Common myeloid progenitor, CD34-positive (primary cell): ENCODE measurements at regions not wholly inside any gene's neighbourhood (a gene's known extent, or its start where the extent isn't known, plus 50 kb on each side); places are given as distances from the start of the nearest gene placed in this dataset.
A peak's percentile ranks its signal among the peaks of the same experiment; 100 is the strongest.

Experiments
- CTCF ChIA-PET: fragments of 350-600 bp; sonication (Branson Sonifier 250); formaldehyde crosslinking; loops from one replicate; lab custom pipeline; 2021; ENCODE audit warnings: antibody characterized with exemption; lab: Charles Lee
- POLR2A ChIA-PET: fragments of 350-600 bp; sonication (Branson Sonifier 250); formaldehyde crosslinking; loops from one replicate; lab custom pipeline; 2021; ENCODE audit warnings: antibody characterized with exemption; lab: Charles Lee
- DNase-seq, 3 donors: peaks; one replicate each; pipeline versions ENCODE4 v3.0.0 to v3.0.0-alpha.2; 2013
- H3K27ac ChIP-seq, 2 experiments: 1 replicate in 1 of 2; 2 replicates in 1 of 2; pipeline ENCODE4 v1.7.0; 2013; ENCODE audit warnings: inconsistent platforms in 2 of 2, low read length in 2 of 2, mild to moderate bottlenecking in 2 of 2, low read depth in 1 of 2, moderate library complexity in 1 of 2; ENCODE audit not compliant: severe bottlenecking in 2 of 2, insufficient read depth in 1 of 2, poor library complexity in 1 of 2
- H3K27me3 ChIP-seq, 5 experiments: replicated peaks in 2 of 5; 1 replicate in 3 of 5; 2 replicates in 2 of 5; pipeline versions ENCODE4 v1.6.1 to v1.7.0; 2013; ENCODE audit warnings: low read length in 4 of 5, mild to moderate bottlenecking in 2 of 5, moderate library complexity in 2 of 5, inconsistent platforms in 1 of 5; ENCODE audit not compliant: insufficient read depth in 5 of 5, control insufficient read depth in 4 of 5
- H3K36me3 ChIP-seq, 4 experiments: 1 replicate in 2 of 4; 2 replicates in 2 of 4; pipeline versions ENCODE4 v1.6.1 to v1.7.0; 2013; ENCODE audit warnings: low read length in 3 of 4, control low read depth in 1 of 4, mild to moderate bottlenecking in 1 of 4; ENCODE audit not compliant: control insufficient read depth in 4 of 4, insufficient read depth in 4 of 4
- H3K4me1 ChIP-seq, 4 experiments: 1 replicate in 3 of 4; 2 replicates in 1 of 4; pipeline versions ENCODE4 v1.6.1 to v1.7.1; 2013; ENCODE audit warnings: low read length in 3 of 4, mild to moderate bottlenecking in 3 of 4, control low read depth in 1 of 4, inconsistent platforms in 1 of 4, moderate library complexity in 1 of 4; ENCODE audit not compliant: control insufficient read depth in 4 of 4, insufficient read depth in 4 of 4; ENCODE audit errors: control extremely low read depth in 1 of 4
- H3K4me3 ChIP-seq, 7 experiments: 1 replicate in 4 of 7; 2 replicates in 3 of 7; pipeline versions ENCODE4 v1.5.1 to v1.7.0; 2013; ENCODE audit warnings: mild to moderate bottlenecking in 7 of 7, low read length in 6 of 7, moderate library complexity in 6 of 7, inconsistent platforms in 2 of 7, low read depth in 2 of 7, control low read depth in 1 of 7; ENCODE audit not compliant: insufficient read depth in 4 of 7, control insufficient read depth in 1 of 7; ENCODE audit errors: extremely low read depth in 1 of 7
- H3K9me3 ChIP-seq, 5 experiments: 1 replicate in 4 of 5; 2 replicates in 1 of 5; pipeline versions ENCODE4 v1.6.1 to v1.7.1; 2013; ENCODE audit warnings: low read length in 4 of 5, mild to moderate bottlenecking in 2 of 5, inconsistent platforms in 1 of 5, low read depth in 1 of 5, moderate library complexity in 1 of 5; ENCODE audit not compliant: control insufficient read depth in 4 of 5, insufficient read depth in 2 of 5; ENCODE audit errors: control extremely low read depth in 1 of 5
- WGBS: methylation state at CpG from one replicate; pipeline ENCODE4 v1.1.5; 2013; ENCODE audit not compliant: insufficient coverage; 5-methylcytosine and 5-hydroxymethylcytosine counted together

- no peak for DNase-seq
- WGBS, result 97% methylated on average over 3 of the region's 4 CpGs
- Histone ChIP-seq H3K27me3 (no peaks in the 10 kb centered on the region), H3K4me3 (no peak overlapping the region), H3K36me3 (no peaks in the 10 kb centered on the region), H3K27ac (no peak overlapping the region), H3K9me3 (peaks cover 0 to 10% (median 8%) of the 10 kb centered on the region in 5 experiments), H3K4me1 (no peaks in the 10 kb centered on the region)
- CTCF ChIA-PET, result no interaction called here
- POLR2A ChIA-PET, result interaction anchor here (0.6 kb wide), 1 partner anchor 63 kb away, joined by 8 read pairs; no protein-coding TSS in a partner anchor
Measured at GRCh38 chr2:215850380-215850779, 163.0 kb downstream of the MREG start.

DNA sequence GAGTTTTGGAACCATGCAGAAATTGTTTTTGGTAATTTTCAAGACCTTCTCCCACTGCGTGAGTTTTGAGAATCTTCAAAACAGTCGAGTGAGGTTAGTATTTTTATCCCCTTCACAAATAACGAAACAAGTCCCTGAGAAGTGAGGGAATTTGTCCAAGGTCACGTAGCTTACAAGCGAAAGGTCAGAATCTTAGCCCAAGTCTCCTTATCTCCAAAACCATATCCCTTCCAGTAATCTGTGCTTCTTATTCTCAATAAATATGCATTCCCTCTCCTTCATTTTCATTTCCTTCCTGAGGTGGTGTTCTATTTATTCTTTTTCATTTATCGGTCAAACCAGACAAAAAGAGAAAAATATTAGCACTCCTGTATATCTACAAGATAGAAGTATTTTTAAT, 163.6 kb downstream of the MREG start:
- H3K36me3 ChIP-seq, result no peaks in the 10 kb centered on the region
- H3K27ac ChIP-seq, result no peak overlapping the region
- POLR2A ChIA-PET, result interaction anchor here (0.6 kb wide), 1 partner anchor 64 kb away, joined by 8 read pairs; no protein-coding TSS in a partner anchor
- H3K4me3 ChIP-seq, result no peak overlapping the region
- no peak for DNase-seq
- H3K27me3 ChIP-seq, result no peaks in the 10 kb centered on the region
- H3K4me1 ChIP-seq, result no peaks in the 10 kb centered on the region
- CTCF ChIA-PET, result no interaction called here
- WGBS, result 100% methylated on average over 3 of the region's 6 CpGs
- peaks cover 0 to 10% (median 8%) of the 10 kb centered on the region in 5 experiments for H3K9me3 ChIP-seq

GRCh38 chr2:215848698-215849097, 164.7 kb downstream of the MREG start:
- CTCF ChIA-PET, result no interaction called here
- POLR2A ChIA-PET, result no interaction called here
- Histone ChIP-seq H3K9me3 (peaks cover 0 to 9% (median 2%) of the 10 kb centered on the region in 5 experiments), H3K27ac (no peak overlapping the region), H3K27me3 (no peaks in the 10 kb centered on the region), H3K36me3 (no peaks in the 10 kb centered on the region), H3K4me1 (no peaks in the 10 kb centered on the region), H3K4me3 (no peak overlapping the region)
- WGBS, result 86% methylated on average over 1 of the region's 2 CpGs
- no peak for DNase-seq

DNA sequence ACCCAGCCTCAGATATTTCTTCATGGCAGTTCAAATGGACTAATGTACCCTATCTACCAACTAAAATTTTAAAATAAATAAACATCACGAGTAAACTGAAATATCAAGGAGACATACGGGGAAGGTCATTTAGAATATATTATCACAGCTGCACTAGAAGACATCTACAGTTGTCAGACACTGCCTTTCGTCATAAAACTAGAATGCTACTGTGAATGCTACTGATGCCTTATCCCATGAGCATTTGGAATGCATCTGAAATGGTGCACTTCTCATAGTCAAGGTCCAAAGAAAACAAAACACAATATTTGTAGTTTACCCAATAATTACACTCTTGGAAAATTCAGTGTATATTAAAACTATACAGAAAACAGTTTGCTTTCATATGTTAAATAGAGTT, 165.2 kb downstream of the MREG start:
- H3K36me3 ChIP-seq, result no peaks in the 10 kb centered on the region
- no peaks in the 10 kb centered on the region for H3K27me3 ChIP-seq
- no CpG with 5 or more reads among the region's 3 CpGs for WGBS
- no peak overlapping the region for H3K27ac ChIP-seq
- ChIA-PET POLR2A (no interaction called here), CTCF (no interaction called here)
- H3K4me1 ChIP-seq, result no peaks in the 10 kb centered on the region
- peaks cover 0 to 6% (median 2%) of the 10 kb centered on the region in 5 experiments for H3K9me3 ChIP-seq
- DNase-seq, result no peak
- H3K4me3 ChIP-seq, result no peak overlapping the region

GRCh38 chr2:215847718-215848117, 165.6 kb downstream of the MREG start:
- Histone ChIP-seq H3K27me3 (no peaks in the 10 kb centered on the region), H3K4me3 (no peak overlapping the region), H3K36me3 (no peaks in the 10 kb centered on the region), H3K27ac (no peak overlapping the region), H3K9me3 (peaks cover 0 to 6% (median 2%) of the 10 kb centered on the region in 5 experiments), H3K4me1 (no peaks in the 10 kb centered on the region)
- POLR2A ChIA-PET, result no interaction called here
- DNase-seq, result peak in 1 of 3 donors; percentile 4
- CTCF ChIA-PET, result no interaction called here
- WGBS, result 60% methylated on average over 5 of the region's 6 CpGs

GRCh38 chr2:215847056-215847455, 166.3 kb downstream of the MREG start:
- H3K27ac ChIP-seq, result no peak overlapping the region
- no peak for DNase-seq
- H3K36me3 ChIP-seq, result no peaks in the 10 kb centered on the region
- no peak overlapping the region for H3K4me3 ChIP-seq
- 100% methylated on average over 3 of the region's 3 CpGs for WGBS
- peaks cover 0 to 6% (median 2%) of the 10 kb centered on the region in 5 experiments for H3K9me3 ChIP-seq
- no peaks in the 10 kb centered on the region for H3K27me3 ChIP-seq
- CTCF ChIA-PET, result no interaction called here
- no peaks in the 10 kb centered on the region for H3K4me1 ChIP-seq
- POLR2A ChIA-PET, result no interaction called here

GRCh38 chr2:215845839-215846586, 167.3 kb downstream of the MREG start:
- ChIA-PET CTCF (no interaction called here), POLR2A (no interaction called here)
- no peak for DNase-seq
- no peaks in the 10 kb centered on the region for H3K36me3 ChIP-seq
- peaks cover 0 to 6% (median 2%) of the 10 kb centered on the region in 5 experiments for H3K9me3 ChIP-seq
- H3K27ac ChIP-seq, result no peak overlapping the region
- no peaks in the 10 kb centered on the region for H3K27me3 ChIP-seq
- 100% methylated on average over 3 of the region's 8 CpGs for WGBS
- peaks cover 0 to 6% (median 0%) of the 10 kb centered on the region in 4 experiments for H3K4me1 ChIP-seq
- no peak overlapping the region for H3K4me3 ChIP-seq
